H1 (cell line): ENCODE measurements at regions not wholly inside any gene's neighbourhood (a gene's known extent, or its start where the extent isn't known, plus 50 kb on each side); places are given as distances from the start of the nearest gene placed in this dataset.

Source experiments
- ATF3 ChIP-seq: IDR thresholded peaks from 2 replicates; pipeline ENCODE4 v1.6.1; 2011; ENCODE audit warnings: low read depth, mild to moderate bottlenecking, low read length; ENCODE audit not compliant: insufficient read depth
- CHD7 ChIP-seq: fragments of 300-600 bp; sonication (generic); IDR thresholded peaks from 2 replicates; pipeline ENCODE4 v1.7.1; 2012; ENCODE audit warnings: low read length, moderate library complexity, mild to moderate bottlenecking, inconsistent platforms; ENCODE audit not compliant: insufficient replicate concordance
- USF2 ChIP-seq: IDR thresholded peaks from 2 replicates; pipeline ENCODE4 v1.6.1; 2011; ENCODE audit warnings: low read length, improper control_type of control experiment

GRCh38 chr11:109961261-109961660 lies 131.9 kb upstream of the ZC3H12C start (continued):
- no peak for TF ChIP-seq CHD7
- no peak for TF ChIP-seq USF2
- TF ChIP-seq ATF3, result no peak
